WTC11 (cell line): ENCODE measurements at regions not wholly inside any gene's neighbourhood (a gene's known extent, or its start where the extent isn't known, plus 50 kb on each side); places are given as distances from the start of the nearest gene placed in this dataset.
"Not testable (repeated sequence)": the region's sequence is repeated elsewhere in the genome, so short reads cannot be mapped to it uniquely, and the experiment has no call there.

ENCODE experiments used
- CREB1 ChIP-seq: sonication (generic); formaldehyde crosslinking; IDR thresholded peaks from 2 replicates; pipeline ENCODE4 v1.8.0; 2023; ENCODE audit warnings: mild to moderate bottlenecking, missing genetic modification reagents
- ESRRA ChIP-seq: sonication (generic); formaldehyde crosslinking; IDR thresholded peaks from 2 replicates; pipeline ENCODE4 v1.8.1; 2022; ENCODE audit warnings: mild to moderate bottlenecking, missing genetic modification reagents, borderline replicate concordance
- ETV6 ChIP-seq: sonication (generic); formaldehyde crosslinking; IDR thresholded peaks from 2 replicates; pipeline ENCODE4 v1.8.1; 2022; ENCODE audit warnings: mild to moderate bottlenecking, missing genetic modification reagents
- FOXJ3 ChIP-seq: sonication (generic); formaldehyde crosslinking; IDR thresholded peaks from 2 replicates; pipeline ENCODE4 v1.9.0; 2021; ENCODE audit warnings: missing genetic modification reagents, mild to moderate bottlenecking, borderline replicate concordance
- FOXK1 ChIP-seq: sonication (generic); formaldehyde crosslinking; IDR thresholded peaks from 2 replicates; pipeline ENCODE4 v1.8.0; 2022; ENCODE audit warnings: mild to moderate bottlenecking, moderate library complexity, missing genetic modification reagents
- RORB ChIP-seq: fragments of 250-450 bp; sonication (Bioruptor Pico); IDR thresholded peaks from 2 replicates; pipeline ENCODE4 v1.9.0; 2021; ENCODE audit warnings: mild to moderate bottlenecking
- SP1 ChIP-seq: sonication (generic); formaldehyde crosslinking; conservative IDR thresholded peaks from 2 replicates; pipeline ENCODE4 v1.8.1; 2022; ENCODE audit warnings: missing genetic modification reagents
- TCF7 ChIP-seq: sonication (generic); formaldehyde crosslinking; IDR thresholded peaks from 2 replicates; pipeline ENCODE4 v1.8.0; 2022; ENCODE audit warnings: mild to moderate bottlenecking, low read depth, missing genetic modification reagents, moderate library complexity
- ZNF138 ChIP-seq: sonication (generic); formaldehyde crosslinking; conservative IDR thresholded peaks from 2 replicates; pipeline ENCODE4 v1.8.1; 2022; ENCODE audit warnings: mild to moderate bottlenecking, moderate library complexity, missing genetic modification reagents
- TF ChIP-seq, protein P1 (sequence below): fragments of 200-600 bp; IDR thresholded peaks from 2 replicates; pipeline ENCODE4 v1.8.0; 2022; ENCODE audit warnings: antibody characterized with exemption
- TF ChIP-seq, protein P2 (sequence below): sonication (generic); formaldehyde crosslinking; IDR thresholded peaks from 2 replicates; pipeline ENCODE4 v1.8.0; 2022; ENCODE audit warnings: mild to moderate bottlenecking, missing genetic modification reagents

DNA sequence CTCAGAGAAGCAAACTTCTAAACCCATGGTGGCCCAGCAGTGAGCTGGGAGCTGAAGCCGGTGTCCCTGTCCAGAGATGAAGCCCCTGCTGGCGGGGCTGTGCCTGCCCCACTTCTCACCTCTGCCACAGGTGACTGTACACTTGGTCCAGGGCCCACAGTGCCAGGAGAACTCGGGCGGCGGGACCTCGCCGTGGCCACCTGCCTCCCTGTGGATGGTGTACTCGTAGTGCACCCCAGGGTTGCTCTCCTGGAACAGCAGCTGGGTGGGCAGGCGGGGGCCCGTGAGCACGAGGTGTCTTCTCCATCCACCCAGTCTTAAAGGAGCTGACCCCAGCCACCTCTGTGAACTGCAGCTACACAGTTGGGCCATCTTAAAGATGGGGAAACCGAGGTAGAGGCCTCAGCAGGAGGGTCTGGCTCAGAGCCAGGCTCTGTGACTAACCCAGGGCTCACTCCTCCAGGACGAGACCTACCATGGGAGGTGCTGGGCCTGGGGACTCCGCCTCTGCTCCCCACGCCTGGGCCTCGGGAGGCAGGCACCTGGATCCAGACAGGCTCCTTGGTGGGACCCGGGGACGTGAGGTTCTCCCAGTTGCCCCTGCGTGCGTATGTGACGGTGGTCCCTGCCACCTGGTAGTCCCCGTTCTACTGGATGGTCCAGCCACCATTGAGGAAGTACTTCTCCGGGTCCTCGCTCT, 113.1 kb upstream of the AKAP13 start:
- TF ChIP-seq, protein P1, sequence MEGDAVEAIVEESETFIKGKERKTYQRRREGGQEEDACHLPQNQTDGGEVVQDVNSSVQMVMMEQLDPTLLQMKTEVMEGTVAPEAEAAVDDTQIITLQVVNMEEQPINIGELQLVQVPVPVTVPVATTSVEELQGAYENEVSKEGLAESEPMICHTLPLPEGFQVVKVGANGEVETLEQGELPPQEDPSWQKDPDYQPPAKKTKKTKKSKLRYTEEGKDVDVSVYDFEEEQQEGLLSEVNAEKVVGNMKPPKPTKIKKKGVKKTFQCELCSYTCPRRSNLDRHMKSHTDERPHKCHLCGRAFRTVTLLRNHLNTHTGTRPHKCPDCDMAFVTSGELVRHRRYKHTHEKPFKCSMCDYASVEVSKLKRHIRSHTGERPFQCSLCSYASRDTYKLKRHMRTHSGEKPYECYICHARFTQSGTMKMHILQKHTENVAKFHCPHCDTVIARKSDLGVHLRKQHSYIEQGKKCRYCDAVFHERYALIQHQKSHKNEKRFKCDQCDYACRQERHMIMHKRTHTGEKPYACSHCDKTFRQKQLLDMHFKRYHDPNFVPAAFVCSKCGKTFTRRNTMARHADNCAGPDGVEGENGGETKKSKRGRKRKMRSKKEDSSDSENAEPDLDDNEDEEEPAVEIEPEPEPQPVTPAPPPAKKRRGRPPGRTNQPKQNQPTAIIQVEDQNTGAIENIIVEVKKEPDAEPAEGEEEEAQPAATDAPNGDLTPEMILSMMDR: not testable (repeated sequence)
- not testable (repeated sequence) for TF ChIP-seq FOXK1; ESRRA; ETV6; TCF7 (CRISPR knock-in tag); FOXJ3 (CRISPR knock-in tag); CREB1 (CRISPR knock-in tag); ZNF138 (CRISPR knock-in tag); SP1 (CRISPR knock-in tag); RORB
- TF ChIP-seq, protein P2, sequence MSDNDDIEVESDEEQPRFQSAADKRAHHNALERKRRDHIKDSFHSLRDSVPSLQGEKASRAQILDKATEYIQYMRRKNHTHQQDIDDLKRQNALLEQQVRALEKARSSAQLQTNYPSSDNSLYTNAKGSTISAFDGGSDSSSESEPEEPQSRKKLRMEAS (CRISPR knock-in tag): not testable (repeated sequence)
